ENCODE measurements at regions not wholly inside any gene's neighbourhood (a gene's known extent, or its start where the extent isn't known, plus 50 kb on each side); places are given as distances from the start of the nearest gene placed in this dataset.
A peak's percentile ranks its signal among the peaks of the same experiment; 100 is the strongest.

DNA sequence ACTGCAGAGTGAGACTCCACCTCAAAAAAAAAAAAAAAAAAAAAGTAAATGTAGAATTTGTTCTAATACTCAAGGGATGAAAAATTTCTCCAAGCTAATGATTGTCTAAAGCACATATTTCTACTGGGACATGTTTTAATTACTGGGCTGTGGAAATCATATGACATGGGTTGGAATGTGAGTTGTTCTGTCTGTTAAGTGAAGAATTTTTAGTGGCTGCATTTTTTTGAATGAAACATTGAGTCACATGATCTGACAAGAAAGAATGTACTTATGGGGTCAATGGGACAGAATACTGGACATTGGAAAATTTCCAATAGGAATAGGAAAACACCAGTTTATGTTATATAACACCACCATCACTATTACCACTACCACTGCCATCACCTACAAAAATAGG lies 123.8 kb upstream of the IVNS1ABP start:
- DNase-seq (no peak), ATAC-seq (peak; percentile 86)
- Histone ChIP-seq H3K27ac (peak overlapping the region; percentile 43 to 76 (median 64)), H3K9me3 (no peaks in the 10 kb centered on the region), H3K27me3 (no peaks in the 10 kb centered on the region), H3K4me3 (no peak overlapping the region), H3K4me1 (peaks cover 25% of the 10 kb centered on the region), H3K36me3 (replicated peaks in 1 of 2; ENCODE audit: insufficient read depth in 1 of 2, low read depth in 2 of 2) (no peaks in the 10 kb centered on the region)
- TF ChIP-seq POLR2A (IDR thresholded peaks at IDR 0.05) = no peak
- TF ChIP-seq, protein P1, sequence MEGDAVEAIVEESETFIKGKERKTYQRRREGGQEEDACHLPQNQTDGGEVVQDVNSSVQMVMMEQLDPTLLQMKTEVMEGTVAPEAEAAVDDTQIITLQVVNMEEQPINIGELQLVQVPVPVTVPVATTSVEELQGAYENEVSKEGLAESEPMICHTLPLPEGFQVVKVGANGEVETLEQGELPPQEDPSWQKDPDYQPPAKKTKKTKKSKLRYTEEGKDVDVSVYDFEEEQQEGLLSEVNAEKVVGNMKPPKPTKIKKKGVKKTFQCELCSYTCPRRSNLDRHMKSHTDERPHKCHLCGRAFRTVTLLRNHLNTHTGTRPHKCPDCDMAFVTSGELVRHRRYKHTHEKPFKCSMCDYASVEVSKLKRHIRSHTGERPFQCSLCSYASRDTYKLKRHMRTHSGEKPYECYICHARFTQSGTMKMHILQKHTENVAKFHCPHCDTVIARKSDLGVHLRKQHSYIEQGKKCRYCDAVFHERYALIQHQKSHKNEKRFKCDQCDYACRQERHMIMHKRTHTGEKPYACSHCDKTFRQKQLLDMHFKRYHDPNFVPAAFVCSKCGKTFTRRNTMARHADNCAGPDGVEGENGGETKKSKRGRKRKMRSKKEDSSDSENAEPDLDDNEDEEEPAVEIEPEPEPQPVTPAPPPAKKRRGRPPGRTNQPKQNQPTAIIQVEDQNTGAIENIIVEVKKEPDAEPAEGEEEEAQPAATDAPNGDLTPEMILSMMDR (IDR thresholded peaks at IDR 0.05) = no peak
- intact Hi-C loops (cut with DNase I) = no loop called here

DNA sequence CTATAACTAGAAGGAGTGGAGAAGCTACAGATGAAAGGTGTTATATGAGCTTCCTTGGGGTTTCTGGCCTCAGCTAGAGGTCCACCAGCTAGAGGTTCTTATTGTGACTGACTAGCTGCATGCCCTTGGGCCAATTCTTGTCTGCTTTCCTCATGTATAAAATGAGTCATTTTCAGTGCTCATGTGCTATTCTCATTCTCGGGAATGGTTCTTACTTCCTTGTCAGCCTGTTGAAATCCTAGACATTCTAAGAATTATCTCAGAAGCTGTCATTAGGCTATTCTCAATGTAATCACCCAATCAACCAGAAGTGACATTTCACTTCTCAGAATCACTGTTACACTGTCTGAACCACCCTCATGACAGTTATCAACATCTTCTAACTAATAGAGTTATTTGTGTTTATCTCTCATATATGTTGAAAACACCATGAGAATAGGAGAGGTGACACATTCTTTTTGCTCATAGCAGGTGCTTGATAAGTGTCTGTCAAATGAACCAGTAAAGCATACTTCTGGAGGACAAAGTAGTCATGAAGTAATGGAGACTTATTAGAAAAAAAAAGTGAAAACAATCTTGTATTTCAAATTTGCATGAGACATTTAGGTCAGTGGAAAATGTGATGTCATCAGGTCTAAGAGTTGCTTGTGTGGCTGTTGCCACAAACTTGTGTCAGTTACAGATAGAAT lies 122.8 kb upstream of the IVNS1ABP start:
- Histone ChIP-seq H3K9me3 (no peaks in the 10 kb centered on the region), H3K4me1 (peaks cover 25% of the 10 kb centered on the region), H3K27ac (peak overlapping the region in 3 of 4 donors; percentile 56 to 72 (median 70)), H3K27me3 (no peaks in the 10 kb centered on the region), H3K4me3 (no peak overlapping the region), H3K36me3 (replicated peaks in 1 of 2; ENCODE audit: insufficient read depth in 1 of 2, low read depth in 2 of 2) (no peaks in the 10 kb centered on the region)
- WGBS, 2 donors = 70 to 80% methylated on average over 1 of the region's 1 CpG
- DNase-seq = no peak
- no peak for TF ChIP-seq POLR2A (IDR thresholded peaks at IDR 0.05)
- TF ChIP-seq, protein P1 (IDR thresholded peaks at IDR 0.05) = no peak
- intact Hi-C loops (cut with DNase I) = no loop called here
- ATAC-seq = no peak

DNA sequence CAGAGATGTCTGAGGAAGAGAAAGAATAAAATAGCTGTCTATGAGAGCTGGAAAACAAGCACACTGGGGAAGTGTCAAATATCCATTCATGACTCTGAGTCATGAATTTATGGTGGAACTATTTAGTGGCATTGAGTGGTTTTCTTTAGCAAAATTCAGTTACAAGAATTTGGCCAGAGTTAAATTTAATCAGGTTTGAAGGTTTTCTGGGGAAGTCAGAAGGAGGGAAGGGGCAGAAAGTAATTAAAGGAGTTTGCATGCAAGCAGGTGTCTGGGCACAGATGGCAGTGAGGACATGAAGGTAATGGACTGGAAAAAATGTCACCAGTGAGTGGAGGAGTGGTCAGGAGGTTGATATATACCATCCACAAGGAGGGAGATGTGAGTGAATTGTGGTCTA lies 121.9 kb upstream of the IVNS1ABP start:
- TF ChIP-seq, protein P1 (IDR thresholded peaks at IDR 0.05) = no peak
- no peak for TF ChIP-seq POLR2A (IDR thresholded peaks at IDR 0.05)
- Histone ChIP-seq H3K36me3 (replicated peaks in 1 of 2; ENCODE audit: insufficient read depth in 1 of 2, low read depth in 2 of 2) (no peaks in the 10 kb centered on the region), H3K27ac (no peak overlapping the region)

DNA sequence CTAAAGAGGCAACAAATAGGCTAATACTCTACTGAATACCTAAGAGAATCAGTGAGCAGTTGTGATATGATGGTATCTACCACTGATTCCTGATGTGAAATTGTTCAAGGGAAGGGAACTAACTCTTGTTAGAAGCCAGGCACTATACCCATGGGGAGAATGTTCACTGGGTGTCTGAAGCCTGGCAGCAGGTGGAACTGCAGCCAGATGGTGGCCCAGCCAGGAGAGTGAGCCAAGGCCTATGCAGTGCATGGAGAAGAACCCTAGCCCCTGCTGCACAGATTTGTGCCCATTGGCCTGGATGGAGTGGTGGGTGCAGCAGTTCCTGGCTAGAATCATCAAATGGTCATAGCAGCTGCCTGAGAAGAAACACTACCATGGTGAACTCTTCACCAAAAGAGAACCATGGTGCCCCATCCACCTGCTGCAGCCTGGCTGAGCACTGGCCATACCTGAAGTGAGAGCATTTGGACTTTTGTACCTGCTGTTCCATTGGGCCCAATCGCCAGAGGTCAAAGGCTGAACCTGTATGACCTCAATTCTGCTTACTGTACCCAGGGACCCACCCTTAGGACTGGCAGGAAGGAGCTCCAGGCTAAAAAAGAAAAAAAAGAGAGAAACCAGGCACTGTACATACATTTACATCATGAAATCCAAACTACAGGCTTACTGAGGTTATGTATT lies 118.8 kb upstream of the IVNS1ABP start:
- TF ChIP-seq POLR2A (IDR thresholded peaks at IDR 0.05) = no peak
- TF ChIP-seq, protein P1 (IDR thresholded peaks at IDR 0.05) = no peak
- ATAC-seq = no peak
- no peak for DNase-seq
- WGBS, 2 donors = 69 to 86% methylated on average over 1 of the region's 1 CpG
- H3K27ac ChIP-seq = no peak overlapping the region
- H3K36me3 ChIP-seq (replicated peaks in 1 of 2; ENCODE audit: insufficient read depth in 1 of 2, low read depth in 2 of 2) = no peaks in the 10 kb centered on the region
- H3K27me3 ChIP-seq = no peaks in the 10 kb centered on the region
- peaks cover 12% of the 10 kb centered on the region for H3K4me1 ChIP-seq
- no peaks in the 10 kb centered on the region for H3K9me3 ChIP-seq
- intact Hi-C loops (cut with DNase I) = no loop called here
- H3K4me3 ChIP-seq = no peak overlapping the region

More for the DNA sequence above, 121.9 kb upstream of the IVNS1ABP start:
- intact Hi-C loops (cut with DNase I) = no loop called here
- DNase-seq = no peak
- Histone ChIP-seq H3K4me1 (peaks cover 25% of the 10 kb centered on the region), H3K4me3 (no peak overlapping the region), H3K27me3 (no peaks in the 10 kb centered on the region), H3K9me3 (no peaks in the 10 kb centered on the region)
- no peak for ATAC-seq

DNA sequence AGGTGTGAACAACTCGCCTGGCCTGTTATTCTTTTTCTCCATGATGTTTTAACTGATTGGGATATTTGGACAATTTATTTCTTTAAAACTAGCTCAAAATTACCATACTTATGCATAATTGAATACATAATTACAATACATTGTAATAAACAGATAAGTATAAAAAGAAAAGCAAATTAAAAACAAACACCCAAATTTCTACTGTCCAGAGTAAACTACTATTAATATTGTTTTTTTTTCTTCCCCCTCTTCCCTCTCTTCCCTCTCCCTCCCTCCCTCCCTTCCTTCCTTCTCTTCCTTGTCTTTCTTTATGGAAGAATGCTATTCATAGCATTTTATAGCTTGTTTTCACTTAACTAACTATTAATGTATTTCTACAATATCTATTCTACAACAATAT lies 117.7 kb upstream of the IVNS1ABP start:
- ATAC-seq = no peak
- Histone ChIP-seq H3K36me3 (replicated peaks in 1 of 2; ENCODE audit: insufficient read depth in 1 of 2, low read depth in 2 of 2) (no peaks in the 10 kb centered on the region), H3K4me1 (peaks cover 3% of the 10 kb centered on the region), H3K9me3 (no peaks in the 10 kb centered on the region), H3K27me3 (no peaks in the 10 kb centered on the region), H3K27ac (no peak overlapping the region), H3K4me3 (no peak overlapping the region)
- intact Hi-C loops (cut with DNase I) = no loop called here
- 80 to 94% methylated on average over 1 of the region's 1 CpG for WGBS, 2 donors
- TF ChIP-seq, protein P1 (IDR thresholded peaks at IDR 0.05) = no peak
- no peak for TF ChIP-seq POLR2A (IDR thresholded peaks at IDR 0.05)
- DNase-seq = no peak
